NCI-H1417 treated with DMSO at 0.1 percent for 48 hours (cell line): ENCODE measurements at regions not wholly inside any gene's neighbourhood (a gene's known extent, or its start where the extent isn't known, plus 50 kb on each side); places are given as distances from the start of the nearest gene placed in this dataset.
A peak's percentile ranks its signal among the peaks of the same experiment; 100 is the strongest.

Experiments
- DNase-seq: peaks from one replicate; lab custom pipeline; 2025; lab: John Stamatoyannopoulos, UW

DNA sequence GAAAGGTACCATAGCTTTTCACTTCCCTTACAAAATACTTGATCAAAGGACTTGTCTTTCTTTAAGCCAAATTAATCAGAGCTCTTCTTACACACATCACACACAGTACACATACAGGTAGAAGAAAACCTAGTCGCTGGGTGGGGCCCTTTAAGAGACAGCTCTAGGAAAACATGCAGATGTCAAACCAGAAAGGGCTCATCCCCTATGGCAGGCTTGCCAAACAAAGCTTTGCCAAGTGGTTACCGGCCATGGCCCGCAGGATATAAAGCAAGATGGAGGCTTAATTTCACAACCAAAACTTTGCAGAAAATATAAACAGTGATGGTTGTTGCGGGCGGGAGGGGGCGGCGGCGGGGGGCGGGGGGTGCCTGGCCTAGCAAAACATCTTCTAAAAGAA lies 2156.0 kb upstream of the PIK3C3 start:
- no peak for DNase-seq

DNA sequence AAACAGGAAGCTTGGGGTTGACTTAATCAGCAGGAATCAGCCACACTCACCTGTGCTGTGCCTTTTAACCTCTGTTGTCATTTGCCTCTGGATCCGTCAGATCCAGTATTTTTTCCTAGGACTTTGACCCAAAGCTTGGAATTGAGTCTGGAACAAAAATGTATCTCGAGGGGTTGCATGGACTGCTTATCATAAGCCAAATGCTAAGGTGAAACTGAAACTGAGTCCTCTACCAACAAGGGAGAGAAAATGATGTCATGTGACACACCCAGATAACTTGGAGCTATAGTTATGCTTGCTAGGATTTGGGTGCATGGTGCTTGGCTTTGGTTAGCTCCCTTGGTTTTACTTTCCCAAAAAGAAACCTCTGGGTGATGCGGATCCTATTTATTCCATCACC lies 2158.6 kb upstream of the PIK3C3 start:
- DNase-seq: no peak

DNA sequence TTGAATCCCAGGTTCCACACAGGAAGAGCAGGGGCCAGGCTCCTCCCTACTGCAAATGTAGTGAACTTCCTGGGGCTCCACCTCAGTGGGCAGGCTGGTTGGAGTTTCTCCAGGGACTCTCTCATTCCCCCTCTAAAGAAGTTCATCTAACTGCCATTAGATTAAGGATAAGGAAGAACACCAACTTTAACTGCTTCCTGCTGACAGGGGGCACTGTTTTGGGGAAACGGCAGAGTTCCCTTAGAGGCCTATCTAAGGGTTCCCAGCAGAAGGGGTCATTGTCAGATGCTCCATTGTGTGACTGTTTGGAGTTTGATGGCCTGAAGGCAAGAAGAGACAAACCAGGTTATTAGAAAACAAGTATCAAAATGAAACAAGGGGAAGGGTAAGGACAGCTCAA lies 2159.7 kb upstream of the PIK3C3 start:
- DNase-seq: no peak

DNA sequence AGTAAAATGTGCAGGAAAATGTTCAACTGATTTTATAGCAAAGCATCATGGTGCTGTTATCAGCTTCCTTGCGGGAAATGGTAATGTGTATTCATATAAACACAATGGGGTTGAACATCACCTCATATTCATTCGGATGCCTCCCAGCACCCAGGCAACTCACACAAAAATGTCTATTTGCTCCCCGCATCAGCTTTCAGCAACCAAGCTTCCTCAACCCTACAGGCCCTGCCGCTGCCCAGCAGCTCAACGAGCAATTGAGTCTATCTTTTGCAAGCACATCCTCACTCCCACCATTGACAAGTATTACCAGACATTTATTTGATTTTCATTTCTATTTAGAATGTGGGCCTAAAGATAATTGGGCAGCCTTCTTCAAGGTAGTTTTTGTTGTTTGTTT lies 2161.4 kb upstream of the PIK3C3 start:
- DNase-seq: no peak

DNA sequence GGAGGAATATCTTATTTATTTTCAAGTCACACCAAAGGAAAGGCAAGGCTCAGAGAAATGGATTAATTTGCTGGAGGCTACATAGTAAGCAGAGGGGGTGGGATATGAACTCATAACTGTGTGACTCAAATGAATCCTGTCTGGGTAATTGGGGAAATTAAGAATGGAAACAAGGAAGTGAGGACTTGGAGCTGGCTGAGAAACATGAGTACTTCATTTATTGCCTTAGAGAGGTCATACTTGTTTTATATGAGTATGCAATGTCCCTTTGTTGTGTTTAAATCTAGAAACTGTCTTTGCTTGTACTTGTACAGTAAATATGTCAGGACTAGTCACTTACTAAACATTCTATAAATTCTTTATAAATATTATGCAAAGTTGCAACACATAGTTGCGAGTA lies 2166.7 kb upstream of the PIK3C3 start:
- no peak for DNase-seq

DNA sequence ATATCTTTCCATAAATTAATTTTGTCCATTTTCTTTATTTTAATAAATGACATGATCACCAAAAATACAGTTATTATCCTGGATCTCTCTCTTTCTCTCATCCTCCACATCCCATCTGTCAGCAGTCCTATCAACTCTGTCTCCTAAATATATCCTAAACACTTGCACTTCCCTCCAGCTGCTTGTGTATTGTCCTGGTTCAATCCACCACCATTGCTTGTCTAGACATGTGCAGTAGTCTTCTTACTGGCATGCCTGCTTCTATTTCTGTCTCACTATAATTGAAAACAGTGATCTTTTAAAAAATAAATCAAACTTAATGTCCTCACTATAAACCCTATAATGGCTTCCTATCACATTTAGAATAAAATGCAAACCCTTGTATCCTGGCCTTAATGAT lies 2168.6 kb upstream of the PIK3C3 start:
- no peak for DNase-seq

DNA sequence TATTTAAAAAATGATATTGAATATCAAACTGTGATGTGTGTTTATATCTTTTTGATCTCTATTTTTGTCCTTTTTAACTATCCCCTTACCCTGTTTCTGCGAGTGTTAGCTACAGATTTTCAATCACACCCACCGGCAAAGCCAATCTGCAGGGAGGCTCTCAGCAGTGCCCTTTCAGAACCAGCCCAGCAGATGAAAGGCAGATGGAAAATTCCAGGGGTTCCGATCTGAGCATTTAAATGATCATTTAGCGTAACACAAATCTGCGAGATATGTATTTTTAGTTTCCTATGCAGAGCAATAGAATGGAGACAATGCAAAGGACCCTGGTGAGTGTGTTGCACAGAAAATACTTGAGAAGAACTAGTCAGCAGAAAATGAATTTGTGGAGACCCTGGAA lies 2170.5 kb upstream of the PIK3C3 start:
- DNase-seq: no peak

DNA sequence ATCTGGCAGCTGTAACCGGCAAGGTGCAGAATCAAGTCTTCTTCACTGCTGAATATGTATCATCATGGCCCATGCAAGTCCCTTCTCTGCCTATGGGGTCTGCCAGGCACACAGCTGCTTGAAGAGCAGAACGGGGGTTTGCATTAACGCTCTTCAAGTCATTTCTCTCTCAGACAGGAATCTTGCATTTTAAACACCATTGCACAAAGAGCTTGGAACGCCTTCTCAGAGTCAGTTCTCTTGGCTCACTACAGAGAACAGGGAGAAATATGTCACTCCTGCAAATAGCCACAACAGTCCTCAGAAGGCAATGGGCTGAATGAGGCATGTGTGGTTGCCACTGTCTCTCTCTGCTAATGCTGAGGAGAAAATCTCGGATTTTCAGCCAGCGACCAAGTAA lies 2173.5 kb upstream of the PIK3C3 start:
- no peak for DNase-seq

DNA sequence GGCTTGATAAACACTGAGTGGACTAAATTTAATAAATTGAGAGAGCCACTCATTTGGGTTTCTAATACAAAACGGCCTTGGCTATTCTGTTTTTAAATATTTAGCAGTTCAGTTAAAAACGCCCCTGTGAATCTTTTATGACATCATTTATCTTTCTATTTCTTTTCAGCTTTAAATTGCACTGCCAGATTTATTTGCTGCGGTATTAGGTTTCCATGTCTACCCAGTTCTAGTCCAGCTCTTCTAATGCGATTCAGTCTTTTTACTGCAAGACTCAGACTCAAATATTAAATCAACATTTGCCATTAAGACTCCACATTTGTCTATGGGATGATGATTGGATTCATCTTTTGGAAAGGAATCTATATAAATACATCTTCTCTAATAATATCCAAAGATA lies 2174.3 kb upstream of the PIK3C3 start:
- no peak for DNase-seq

DNA sequence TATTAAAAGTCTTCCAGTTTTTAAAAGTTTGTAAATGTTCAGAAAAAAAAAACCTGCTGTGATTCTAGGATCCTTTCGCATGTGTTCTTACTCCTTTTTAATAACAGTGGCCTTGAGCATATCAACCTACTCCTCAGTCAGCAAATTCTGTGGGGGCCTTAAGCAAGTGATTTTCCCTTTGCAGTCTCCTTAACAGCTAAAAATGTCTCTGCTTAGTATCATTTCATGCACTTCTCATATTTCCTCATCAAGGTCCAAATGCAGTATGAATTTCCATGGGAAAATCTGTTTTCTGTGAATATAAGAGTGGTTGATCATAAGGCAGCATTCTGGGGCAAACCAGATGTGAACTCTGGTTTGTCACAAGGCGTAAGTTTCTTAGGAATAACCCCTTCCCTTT lies 2175.1 kb upstream of the PIK3C3 start:
- DNase-seq: no peak

DNA sequence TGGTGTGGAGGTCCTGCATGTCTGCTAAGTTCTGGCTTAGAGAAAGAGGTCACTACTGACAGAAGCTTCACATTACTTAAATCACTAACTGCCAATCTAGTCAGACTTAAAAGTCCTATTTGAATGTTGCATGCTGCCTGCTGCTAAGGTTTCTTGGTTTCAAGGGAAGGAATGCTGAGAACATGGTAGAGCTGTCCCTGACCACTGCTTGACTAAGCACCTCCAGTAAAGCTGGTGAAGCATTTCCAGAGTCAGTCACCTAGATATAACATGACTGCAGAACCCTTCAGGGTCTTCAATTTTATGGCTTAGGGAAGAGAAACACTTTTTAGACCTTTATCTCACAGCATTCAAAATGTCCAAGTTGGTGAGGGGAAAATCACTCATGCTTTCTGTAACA lies 2178.3 kb upstream of the PIK3C3 start:
- DNase-seq: no peak

DNA sequence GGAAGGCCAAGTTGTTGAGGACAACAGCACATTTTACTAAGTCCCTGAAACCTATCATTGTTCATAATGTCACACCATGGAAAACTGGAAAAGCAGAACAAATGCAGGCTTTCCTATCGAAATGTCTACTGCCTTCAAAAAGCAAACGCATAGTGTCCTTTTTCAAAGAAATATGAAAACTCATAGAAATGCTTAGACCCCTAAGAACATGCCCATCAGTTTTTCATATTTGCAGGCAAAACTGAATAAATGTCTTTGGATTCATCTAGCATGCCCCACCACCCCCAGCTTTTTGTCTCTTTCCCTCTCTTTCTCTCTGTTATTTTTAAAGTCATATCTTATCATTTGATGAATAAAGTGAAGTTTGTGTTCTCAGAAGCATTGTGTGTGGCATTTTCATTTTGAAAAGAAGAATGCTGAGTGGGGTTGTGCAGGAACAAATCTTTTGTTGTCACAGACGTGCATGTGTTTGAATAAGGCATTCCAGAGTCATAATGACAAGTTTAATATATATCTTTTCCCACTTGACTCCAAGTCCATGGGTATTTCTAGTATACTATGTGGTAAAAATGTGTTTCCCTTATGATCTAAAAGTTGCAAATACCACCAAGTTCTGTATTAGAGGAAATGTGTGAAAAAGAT lies 2180.0 kb upstream of the PIK3C3 start:
- DNase-seq: no peak

DNA sequence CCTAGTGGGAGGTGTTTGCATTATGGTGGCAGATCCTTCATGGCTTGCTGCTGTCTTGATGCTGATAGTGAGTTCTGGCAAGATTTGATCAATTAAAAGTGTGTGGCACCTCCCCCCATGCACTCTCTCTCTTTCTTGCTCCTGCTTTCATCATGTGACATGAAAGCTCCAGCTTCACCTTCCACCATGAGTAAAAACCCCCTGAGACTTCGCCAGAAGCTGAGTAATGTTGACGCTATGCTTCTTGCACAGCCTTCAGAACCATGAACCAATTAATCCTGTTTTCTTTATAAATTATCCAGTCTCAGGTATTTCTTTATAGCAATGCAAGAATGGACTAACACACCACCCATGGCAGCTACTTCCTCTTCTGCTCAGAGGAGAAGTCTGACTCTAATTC lies 2181.4 kb upstream of the PIK3C3 start:
- DNase-seq: no peak

DNA sequence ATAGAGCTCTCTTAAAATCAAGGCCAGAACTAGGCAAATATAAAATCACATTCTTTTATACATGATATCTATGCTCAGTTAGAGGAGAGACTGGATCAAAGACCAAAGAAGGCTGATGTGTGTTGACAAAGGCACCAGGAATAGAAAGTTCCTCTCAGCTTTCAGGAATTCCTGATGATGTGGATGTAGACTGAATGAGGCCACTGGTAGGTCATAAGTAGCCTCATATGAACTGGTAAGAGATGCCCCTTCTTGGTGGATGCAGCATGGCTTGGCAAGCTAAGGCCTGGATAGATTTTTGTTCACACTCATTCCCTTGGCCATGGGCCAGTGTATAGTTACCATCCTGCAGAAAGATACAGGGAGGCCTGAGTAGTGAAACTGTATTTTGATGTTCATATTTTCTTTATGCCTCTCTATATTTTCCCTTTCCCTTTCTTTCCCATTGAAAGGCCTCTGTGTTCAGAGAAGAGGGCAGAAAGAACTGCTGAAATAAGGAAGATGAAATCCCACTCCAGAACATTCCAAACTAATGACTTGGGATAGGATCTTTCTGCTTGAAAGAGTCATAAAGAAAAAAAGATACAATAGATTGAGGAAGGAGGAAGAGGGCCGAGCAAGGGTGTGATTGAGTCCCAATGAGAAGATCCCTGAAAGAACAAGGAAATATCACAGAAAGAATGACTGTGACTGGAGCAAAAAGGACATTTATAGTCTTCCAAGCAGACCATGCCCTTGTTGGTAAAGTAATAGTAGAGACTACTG lies 2182.7 kb upstream of the PIK3C3 start:
- DNase-seq: no peak

DNA sequence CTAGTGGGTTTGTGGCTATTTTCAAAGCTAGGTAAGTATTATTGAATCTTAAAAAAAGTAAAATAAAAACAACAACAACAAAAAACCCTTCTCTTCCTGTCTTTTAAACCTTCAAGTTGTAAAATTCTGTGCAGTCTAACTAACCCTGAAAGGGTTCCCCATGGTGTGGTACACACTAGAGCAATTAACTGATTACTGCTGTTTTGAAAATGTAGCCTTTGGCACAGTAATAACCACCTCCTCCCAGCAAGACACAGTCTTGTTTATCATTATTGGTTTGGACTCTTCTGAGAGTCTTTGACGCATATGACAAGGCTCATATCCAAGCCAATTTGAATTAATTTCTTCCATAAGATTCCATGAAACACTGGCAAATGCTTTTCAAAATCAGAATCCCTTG lies 2184.6 kb upstream of the PIK3C3 start:
- DNase-seq: peak; percentile 31

DNA sequence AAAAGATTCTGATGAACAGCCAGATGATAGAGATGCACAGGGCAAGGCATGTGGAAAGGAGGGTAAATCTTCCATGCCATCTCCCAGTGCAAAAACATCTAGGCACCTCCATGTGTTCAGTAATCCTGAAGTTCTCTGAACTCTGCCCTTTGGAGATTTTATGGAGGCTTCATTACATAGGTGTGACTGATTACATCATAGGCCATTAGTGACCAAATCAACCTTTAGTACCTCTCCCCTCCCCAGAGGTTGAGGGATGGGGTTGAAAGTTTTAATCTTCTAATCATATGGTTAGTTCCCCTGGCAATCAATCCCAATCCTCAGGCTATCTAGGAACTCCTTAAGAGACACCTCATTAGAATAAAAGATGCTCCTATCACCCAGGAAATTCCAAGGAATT lies 2190.2 kb upstream of the PIK3C3 start:
- no peak for DNase-seq

DNA sequence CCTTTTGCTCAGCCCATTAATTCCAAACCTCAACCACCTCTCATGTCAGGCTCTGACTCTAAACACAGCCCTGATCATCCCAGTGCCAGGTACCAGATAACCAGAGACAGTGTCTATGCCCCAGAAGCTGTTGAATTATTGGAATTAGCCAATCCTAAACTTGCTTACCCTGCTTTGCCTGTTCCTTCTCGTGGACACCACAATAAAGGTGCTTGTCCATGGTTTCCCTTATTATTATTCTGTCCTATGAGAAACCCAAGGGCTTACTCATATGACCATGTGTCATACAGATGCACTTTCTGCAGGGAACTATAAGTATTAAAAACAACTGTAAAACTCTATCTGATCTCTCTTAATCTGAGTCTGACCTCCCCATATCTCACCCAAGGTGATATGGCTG lies 2193.8 kb upstream of the PIK3C3 start:
- no peak for DNase-seq

DNA sequence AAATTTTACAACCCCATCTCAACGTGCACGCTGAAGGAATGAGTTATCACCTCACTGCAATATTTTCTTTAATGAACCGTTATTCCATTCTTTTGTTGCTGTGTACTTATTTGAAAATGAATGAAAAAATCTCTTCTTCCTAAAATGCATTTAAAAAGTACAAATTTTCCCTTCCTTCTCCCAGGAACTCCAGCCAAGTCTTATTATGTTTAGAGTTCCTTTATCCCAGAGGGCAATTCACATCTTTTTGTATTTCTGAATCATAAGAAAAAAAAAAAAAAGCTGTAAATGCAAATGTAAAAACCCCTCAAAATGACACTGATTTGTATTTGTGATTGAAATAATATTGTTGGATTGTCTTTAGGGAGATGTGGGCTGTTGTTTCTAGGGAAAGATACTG lies 2194.3 kb upstream of the CELF4 start:
- no peak for DNase-seq

DNA sequence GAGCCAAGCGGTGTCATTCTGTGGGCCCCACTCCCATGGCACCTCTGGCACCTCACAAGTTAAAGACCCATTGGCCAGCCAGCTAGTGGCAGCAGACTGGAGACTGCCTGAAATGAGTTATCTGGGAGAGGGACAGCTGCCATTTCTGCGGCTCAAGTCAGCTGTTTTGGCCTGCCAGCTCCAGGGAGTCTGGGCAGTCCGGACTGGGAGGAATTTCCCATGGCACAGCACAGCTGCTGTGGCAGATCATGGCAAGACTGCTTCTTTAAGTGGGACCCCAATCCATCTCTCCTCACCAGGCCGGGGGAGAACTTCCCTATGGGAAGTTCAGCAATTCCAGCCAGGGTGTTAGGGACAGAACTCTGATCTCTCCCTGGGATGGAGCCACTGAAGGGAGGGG lies 2187.6 kb upstream of the CELF4 start:
- DNase-seq: no peak

DNA sequence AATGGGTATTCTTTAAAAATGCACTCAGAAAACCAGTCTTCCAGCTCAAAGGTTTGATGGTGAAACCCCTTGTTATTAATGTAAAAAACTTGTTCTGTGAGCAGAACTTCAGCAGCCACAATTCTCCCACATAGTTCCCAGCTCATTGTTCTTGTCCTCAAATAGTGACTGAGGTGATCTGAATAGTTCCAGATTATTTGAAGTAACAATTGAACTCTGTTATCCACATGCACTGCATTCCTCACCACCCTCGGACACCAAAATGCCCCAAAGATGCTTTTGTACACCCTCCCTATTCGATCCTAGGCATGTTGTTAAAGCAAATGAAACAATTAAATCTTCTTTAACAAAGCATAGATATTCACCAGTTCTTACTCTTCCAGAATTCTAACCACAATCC lies 2186.8 kb upstream of the CELF4 start:
- no peak for DNase-seq

DNA sequence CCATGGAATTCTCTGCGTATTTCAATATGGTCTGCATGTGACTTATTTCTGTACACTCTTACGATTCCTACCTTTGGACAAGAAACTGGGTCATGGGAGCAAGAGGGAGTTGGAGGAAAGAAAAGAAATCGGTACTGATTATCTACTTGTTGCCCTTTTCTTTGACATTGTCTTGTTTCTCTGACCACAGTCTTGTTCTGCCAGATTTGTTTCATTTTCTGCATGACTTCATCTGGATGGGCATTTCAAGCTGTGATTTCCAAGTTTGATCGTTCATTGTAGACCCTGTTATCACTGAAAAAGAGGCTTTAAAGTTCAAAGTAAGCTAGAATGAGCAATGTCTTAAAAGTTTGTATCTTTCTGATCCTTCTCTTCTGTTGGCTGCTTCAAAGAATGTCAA lies 2186.3 kb upstream of the CELF4 start:
- DNase-seq: no peak

DNA sequence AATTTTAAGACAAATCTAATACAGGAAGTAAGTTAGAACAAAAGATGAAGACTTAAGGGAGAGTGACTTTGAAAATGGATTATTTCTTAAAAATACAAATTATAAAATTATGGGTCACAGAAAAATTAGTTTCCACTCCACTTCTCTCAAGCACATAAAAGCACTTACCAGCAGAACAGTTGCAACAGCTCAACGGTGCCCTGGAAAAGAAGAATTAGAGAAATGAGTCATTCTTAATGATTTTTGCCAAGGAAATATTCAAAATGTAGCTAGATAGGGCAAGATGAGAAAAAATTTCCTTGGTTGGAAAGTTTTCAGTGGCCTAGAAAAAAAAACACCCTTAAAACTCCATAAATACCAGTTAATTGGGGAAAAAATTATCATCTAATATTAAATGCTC lies 2185.6 kb upstream of the CELF4 start:
- no peak for DNase-seq

DNA sequence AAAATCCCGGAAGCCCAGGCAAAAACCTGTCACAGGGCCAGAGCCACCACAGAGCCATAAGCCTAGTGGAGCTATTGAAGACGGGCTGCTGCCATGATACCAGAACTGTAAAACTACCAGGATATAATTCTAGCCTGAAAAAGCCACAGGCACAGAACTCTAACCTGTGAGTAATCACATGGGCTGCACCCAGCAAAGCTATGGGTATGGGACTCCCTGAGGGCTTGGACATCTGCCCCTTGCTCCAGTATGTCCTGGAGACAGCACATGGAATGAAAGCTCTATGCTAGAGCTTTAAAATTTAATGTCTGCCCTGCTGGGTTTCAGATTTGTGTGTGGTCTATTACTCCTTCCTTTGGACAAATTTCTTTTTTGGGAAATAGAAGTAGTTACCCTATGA lies 2183.6 kb upstream of the CELF4 start:
- no peak for DNase-seq

DNA sequence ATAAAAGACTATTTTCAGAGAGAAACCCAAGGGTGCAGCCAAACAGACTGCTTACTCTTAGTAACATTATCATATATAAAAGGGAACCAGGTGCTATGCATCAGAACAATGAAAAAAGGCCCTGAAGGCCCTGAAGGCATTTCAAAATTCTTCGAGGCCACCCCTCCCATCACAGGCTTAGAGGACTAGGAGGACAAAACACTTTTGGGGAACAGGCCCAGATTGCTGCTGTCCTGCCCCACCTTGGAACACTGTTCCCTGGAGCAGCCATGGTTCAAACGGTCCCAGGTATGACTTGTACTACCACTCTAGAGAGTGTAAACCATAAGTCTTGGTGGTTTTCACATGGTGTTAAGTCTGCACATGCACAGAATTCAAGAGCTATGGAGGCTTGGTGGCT lies 2183.1 kb upstream of the CELF4 start:
- DNase-seq: no peak
